DND-41 (cell line): ENCODE measurements at regions not wholly inside any gene's neighbourhood (a gene's known extent, or its start where the extent isn't known, plus 50 kb on each side); places are given as distances from the start of the nearest gene placed in this dataset.

Source experiments
- EZH2 ChIP-seq: IDR thresholded peaks from 3 replicates; pipeline ENCODE4 v1.6.1; 2012; ENCODE audit warnings: borderline replicate concordance, low read depth, mild to moderate bottlenecking, moderate library complexity, low read length, inconsistent platforms; ENCODE audit not compliant: severe bottlenecking
- TF ChIP-seq, protein P1 (sequence below): IDR thresholded peaks from 2 replicates; pipeline ENCODE4 v1.5.1; 2012; ENCODE audit warnings: borderline replicate concordance, low read length, moderate library complexity, mild to moderate bottlenecking; ENCODE audit not compliant: poor library complexity, severe bottlenecking; ENCODE audit errors: extremely low read depth

DNA sequence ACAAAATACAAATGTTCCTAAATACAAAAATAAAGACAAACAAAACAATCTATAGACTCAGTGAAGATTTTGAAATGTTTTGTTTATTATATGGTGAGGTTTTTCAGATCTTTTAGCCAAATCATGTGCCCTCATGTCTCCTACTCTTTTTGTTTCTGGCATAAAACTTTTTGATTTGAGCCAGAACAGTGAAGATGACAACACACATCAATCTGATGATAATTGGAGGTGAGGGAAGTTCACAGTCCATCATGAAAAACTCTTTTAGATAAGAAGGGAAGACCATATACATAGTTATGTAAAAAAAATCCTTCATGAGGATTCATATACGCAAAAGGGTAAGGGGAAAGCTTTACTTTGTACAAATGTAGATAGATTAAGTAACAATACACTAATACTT is 75.1 kb upstream of the OSBPL11 start:
- TF ChIP-seq, protein P1, sequence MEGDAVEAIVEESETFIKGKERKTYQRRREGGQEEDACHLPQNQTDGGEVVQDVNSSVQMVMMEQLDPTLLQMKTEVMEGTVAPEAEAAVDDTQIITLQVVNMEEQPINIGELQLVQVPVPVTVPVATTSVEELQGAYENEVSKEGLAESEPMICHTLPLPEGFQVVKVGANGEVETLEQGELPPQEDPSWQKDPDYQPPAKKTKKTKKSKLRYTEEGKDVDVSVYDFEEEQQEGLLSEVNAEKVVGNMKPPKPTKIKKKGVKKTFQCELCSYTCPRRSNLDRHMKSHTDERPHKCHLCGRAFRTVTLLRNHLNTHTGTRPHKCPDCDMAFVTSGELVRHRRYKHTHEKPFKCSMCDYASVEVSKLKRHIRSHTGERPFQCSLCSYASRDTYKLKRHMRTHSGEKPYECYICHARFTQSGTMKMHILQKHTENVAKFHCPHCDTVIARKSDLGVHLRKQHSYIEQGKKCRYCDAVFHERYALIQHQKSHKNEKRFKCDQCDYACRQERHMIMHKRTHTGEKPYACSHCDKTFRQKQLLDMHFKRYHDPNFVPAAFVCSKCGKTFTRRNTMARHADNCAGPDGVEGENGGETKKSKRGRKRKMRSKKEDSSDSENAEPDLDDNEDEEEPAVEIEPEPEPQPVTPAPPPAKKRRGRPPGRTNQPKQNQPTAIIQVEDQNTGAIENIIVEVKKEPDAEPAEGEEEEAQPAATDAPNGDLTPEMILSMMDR: no peak
- no peak for TF ChIP-seq EZH2
